Epidermal melanocyte (primary cell): ENCODE measurements at regions not wholly inside any gene's neighbourhood (a gene's known extent, or its start where the extent isn't known, plus 50 kb on each side); places are given as distances from the start of the nearest gene placed in this dataset.

Experiments used
- DNase-seq: peaks from one replicate; pipeline ENCODE4 v3.0.0; 2011; ENCODE audit warnings: low spot score; ENCODE audit not compliant: insufficient read length

DNA sequence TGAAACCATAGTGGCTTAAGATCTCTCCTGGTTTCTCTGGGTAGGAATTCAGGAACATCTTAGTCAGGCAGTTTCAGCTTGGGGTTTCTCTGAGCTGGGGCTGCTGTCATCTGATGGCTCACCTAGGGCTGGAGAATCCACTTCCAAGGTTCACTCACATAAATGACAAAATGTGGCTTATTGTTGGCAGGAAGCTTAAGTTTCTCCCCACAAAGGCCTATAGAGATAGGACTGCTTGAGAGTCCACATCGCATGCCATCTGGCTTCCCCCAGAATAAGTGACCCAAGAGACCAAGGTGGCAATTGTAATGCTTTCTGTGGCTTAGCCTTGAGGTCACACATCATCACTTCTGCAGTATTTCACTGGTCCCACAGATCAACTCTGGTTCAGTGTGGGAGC is 131.4 kb downstream of the EDN1 start:
- DNase-seq, result no peak

DNA sequence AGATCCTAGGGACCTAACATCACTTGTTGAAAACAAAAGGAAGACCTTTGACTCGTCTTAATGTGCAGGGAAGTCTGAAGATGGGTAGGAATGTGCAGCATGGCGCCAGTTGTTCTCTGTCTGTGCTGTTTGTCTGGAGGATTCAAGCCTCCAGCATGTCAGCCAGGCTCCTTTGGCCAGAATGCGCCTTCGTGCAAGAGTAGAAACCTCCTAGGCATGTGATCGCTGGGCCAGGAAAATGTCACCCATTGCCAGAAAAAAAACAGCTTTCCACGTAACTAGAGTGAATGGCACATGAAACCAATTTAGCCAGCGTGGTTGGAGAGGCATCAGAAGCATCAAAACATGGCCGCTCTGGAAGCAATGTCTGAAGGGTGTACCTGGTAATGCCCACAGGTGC is 132.7 kb downstream of the EDN1 start:
- DNase-seq, result no peak

DNA sequence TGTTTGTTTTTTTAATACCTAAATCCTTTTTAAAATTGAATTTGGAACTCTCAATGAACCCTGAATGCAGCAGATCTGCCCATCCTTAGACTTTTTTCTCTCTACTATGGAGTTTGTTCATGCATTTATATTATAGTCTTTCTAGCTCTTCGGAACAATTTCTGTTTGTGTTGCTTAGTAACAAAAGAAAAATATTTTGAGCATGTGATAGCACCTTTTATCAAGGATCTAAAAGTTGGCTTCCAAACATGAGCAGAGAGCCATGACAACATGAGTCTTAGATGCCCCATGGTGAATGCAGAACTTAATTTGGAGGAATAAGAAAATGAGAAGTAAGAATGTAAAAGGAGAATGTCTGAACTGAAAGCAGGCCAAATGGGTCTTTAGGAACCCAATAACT is 133.7 kb downstream of the EDN1 start:
- DNase-seq, result no peak

DNA sequence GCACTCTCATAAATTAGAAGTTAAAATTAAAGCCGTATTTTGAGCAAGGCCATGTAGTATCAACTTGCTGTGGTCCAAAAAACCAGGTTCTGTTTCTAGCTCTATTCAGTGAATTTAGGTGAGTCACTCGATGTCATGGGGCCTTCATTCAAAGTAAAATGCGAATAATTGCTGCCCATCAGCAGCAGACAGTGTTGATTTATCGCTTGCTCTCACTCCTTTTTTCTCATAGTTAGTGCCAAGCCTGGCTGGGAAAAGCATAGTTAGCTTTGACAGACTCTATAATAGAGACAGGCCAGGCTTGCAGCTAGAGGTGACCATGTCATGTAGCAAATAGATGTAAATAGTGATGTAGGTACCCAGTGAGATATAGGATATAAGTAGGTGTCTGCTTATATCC is 136.0 kb downstream of the EDN1 start:
- DNase-seq, result no peak

GRCh38 chr6:12431023-12431422 is 140.9 kb downstream of the EDN1 start:
- no peak for DNase-seq

DNA sequence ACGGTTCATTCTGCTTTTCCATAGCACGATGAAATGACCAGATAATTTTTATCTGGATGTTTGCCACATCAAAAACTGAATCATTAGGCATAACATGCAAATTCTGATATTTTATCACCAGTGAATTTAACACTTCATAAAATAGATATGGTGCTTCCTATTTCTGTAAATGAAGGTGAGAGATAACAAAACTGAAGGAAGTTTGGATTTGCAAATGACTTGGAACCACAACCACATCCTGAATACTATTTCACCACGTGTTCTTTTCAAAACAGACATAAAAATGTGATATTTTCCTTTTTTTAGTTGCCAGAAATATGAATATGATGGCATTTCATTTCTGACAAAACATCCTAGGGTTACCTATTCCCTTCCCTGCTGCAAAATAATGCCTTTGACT is 146.1 kb downstream of the EDN1 start:
- no peak for DNase-seq

DNA sequence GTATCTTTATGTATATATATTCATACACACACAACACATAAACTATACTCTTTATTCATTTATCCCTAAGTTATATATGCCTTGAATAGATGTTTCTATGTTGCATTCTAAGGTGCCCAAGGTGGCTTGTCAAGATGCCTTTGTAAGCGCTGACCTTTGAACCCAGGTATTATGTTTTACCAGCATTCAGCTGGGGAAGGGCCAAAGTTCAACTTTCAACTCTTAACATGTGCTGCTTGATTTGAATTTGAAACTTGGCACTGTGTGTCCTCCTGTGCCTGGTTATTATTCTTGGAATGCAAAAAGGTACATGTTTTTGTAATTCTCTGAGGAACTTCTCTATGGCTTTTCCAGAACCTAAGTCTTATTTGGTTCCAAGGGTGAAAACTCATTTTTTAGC is 146.5 kb downstream of the EDN1 start:
- no peak for DNase-seq

DNA sequence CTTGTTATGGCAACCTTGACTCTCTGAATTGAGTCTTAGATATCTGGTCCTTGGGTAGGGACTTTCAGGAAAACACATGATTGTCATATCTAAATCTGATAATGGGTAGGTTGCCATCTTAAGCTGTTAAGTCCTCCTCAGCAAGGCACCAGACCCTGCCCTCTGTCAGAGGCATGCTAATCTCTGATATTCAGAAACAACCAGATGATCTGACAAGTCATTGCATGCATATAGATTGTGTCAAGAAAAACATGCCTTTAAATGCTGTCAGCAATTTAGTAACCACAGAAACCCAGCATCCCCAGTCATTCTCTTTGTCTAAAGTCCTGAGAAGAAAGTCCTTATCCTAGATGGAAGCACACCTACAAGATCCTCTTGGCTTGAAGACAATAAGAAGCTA is 149.1 kb downstream of the EDN1 start:
- DNase-seq, result no peak

DNA sequence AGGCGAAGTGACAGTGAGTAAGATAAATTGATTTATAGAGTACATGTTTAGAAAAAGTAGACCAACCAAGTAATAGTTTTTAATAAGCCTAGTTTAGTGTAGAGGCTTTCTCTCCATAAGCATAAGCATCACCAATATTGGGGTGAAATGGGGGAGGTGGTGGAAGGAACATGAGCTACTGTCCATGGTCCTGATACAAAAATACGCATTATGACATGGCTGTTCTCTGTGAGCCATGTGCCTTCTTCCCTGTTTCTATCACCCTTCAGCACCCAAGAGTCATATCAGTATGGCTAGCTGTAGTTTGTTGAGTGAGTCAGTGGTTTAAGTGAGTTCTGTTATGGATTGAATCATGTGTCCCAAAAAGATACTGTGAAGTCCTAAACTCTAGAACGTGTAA is 150.8 kb downstream of the EDN1 start:
- DNase-seq, result no peak

DNA sequence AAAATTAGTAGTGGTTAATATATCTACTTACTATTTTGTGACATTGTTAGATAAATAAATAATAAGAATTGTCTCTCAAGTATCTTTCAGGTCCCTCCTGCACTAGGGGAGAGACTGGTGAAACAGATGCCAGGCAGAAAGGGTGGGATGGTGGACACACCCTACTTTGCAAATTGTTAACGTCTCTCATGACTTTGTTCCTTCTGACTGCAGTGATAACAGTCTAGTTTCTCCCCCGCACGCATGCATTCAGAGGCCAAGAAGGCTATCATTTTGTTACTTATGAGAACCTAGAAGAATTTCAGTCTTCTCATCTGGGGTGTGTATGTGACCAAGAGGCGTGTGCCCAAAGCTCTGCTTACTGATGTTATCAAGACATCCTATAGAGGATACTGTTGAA is 152.3 kb downstream of the EDN1 start:
- DNase-seq, result no peak

DNA sequence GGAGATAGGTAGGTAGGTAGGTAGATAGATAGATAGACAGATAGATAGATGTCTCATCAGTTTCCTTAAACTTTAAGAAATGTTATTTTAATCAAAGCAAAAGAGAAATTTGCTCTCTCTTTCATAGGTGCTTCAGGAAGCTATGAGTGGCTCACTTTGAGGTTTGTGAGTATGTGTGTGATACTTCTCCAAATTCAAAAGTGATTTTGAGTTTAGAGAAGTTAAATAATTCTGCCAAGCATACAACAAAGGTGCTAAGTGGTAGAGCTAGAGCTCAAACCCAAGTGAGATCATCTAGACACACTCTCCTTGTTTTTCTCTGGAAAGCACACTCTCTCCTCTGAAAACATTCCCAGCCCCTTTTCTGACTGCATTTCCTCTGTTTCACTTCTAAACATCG is 156.2 kb downstream of the EDN1 start:
- no peak for DNase-seq

- no peak for DNase-seq
Observed at GRCh38 chr6:12449447-12449846, 159.3 kb downstream of the EDN1 start.

- no peak for DNase-seq
Observed at GRCh38 chr6:12450467-12450866, 160.3 kb downstream of the EDN1 start.

DNA sequence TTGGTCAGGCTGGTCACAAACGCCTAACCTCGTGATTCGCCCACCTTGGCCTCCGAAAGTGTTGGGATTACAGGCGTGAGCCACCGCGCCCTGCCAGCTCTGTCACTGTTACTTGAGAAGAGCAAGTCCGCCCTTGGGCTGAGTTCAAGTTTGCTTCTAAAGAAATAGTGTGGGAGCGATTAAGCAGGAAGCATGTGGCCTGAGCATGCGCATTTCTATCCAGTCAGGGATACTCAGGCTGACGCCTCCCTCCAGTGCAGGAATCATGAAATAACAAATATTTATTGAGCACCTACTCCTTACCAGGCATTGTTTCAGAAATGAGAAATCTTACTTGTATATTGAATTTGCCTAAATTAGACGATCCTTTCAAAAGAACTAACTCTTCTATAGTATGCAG is 166.2 kb downstream of the EDN1 start:
- no peak for DNase-seq

- no peak for DNase-seq
Observed at GRCh38 chr6:12457094-12457493, 166.9 kb downstream of the EDN1 start.

DNA sequence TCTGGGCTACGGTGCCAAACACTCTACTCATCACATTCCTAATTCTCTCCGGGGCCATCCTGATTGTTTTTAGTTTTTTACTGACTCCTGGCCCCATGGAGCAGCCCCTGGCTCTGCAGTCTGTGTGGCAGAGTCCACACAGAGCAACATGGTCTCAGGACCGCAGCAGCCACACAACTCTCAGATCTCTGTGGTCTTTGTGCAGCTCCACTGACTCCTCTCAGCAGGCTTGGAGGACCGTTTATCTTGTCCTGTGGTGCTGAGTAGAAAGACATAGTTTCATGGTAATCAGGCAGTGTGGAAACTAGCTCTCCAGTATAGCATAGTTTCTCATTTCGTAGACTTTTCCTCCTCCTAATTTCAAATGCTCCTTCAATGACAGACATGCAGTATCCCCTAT is 168.4 kb downstream of the EDN1 start:
- DNase-seq, result no peak

DNA sequence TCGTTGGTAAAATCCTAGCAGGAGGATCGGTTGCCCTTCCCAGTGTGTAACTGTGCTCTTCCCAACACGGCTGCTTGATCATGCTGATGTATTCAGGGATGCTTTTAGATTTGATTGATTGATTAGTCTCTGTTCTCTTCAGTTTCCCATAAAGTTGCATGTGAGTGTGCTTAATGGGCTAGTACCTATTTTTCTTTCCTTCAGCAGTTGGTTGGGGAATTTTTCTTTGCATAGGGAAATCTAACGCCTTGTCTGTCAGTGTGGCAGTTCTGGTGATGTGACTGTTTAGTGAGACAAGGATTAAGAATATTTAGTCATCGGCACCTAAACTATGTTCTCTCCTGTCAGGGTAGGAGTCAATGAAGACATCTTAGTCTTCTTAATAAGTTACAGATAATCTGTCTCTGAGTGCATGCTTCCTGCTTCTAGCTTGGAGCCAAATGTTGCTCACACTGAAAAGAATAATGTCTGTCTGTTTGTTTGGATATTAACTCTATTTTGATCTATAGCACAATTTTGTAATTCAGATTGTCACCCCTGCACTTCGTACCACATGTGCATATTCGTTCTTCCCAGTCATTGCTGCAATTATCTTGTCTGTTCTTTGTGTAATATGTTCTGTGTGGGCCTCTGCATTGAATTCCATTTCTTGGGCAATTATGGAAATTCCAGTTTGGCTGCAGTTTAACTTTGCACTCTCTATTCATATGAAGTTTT is 169.9 kb downstream of the EDN1 start:
- DNase-seq, result no peak

DNA sequence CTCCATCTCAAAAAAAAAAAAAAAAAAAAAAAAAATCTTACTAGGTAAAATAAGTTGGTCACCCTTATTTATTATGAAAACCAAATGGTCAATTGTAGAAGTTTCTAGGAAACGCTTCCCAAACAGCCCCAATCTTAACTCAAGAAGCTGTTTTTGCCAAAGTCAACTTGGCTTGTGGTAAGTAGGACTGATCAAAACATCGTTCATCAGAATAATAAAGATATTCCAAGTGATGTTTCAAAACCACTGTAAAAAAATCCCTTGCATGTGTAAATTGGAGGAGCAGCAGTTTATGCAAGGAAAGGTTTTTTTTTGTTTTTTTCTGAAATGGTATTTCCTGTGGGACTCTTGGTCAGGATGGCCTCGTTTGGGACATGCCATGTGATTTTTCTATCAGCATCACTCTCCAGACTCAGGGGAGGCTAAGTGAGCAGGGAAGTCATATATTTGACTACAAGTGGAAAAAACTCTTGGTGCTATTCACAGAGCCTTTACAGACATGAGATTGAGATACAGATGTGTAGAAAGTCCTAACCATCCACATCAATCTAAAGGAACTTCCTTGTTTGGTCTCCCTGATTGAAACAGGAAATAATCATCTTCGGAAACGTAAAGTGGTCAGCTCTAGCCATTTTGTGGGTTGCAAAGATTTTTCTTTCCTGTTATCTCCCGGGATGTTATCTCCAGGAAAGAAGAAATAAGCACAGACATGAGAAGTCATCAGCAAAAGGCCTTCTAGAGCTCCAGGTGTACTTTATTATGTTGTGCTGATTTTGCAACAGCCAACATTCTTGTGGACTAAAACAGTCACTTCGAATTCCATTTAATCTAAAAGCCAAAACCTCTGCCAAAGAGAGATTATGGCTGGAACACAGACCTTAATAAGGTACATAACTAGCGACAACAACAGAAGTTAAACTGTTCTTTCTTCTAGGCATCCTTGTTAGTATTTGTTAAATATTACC is 177.8 kb downstream of the EDN1 start:
- no peak for DNase-seq

DNA sequence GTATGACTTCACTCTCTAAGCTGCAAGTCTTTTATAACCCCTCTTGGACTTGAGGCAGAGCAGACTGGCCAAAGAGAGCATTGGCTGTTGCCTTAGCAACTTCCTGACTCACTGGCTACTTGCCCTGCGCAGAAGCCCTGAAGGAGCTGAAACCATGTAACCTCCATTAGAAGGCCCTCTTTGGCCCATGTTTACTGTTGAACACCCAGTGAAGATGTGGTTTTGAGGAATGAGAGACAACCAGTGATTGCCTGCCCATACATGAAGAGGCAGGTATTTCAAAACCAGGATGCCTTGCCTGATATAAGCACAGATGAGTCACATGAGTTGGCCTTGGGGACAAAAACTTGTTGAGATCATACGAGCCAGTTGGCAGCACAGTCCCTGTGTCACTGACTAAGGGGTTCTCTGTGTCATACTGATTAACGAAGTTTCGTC is 182.5 kb downstream of the EDN1 start:
- DNase-seq, result no peak

DNA sequence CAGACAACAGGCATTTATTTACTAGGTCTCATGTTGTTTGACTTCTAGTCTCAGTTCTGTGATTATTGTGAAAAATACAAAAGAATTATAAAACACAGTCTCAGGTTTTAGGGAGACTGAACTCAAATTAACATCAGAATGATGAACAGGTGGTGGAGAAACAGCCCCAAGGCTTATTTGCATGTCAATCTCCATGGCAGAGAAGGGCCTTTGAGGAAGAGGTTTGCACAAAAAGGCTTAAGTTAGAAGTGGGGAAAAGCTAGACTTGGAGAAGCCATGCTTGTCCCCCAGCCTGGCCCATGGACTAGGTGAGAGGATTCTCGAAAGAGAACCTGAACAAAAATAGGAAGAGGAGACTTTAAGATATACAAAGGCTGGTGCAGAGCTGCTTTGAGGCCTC is 183.3 kb downstream of the EDN1 start:
- no peak for DNase-seq

GRCh38 chr6:12474167-12475140 is 184.3 kb downstream of the EDN1 start:
- no peak for DNase-seq

DNA sequence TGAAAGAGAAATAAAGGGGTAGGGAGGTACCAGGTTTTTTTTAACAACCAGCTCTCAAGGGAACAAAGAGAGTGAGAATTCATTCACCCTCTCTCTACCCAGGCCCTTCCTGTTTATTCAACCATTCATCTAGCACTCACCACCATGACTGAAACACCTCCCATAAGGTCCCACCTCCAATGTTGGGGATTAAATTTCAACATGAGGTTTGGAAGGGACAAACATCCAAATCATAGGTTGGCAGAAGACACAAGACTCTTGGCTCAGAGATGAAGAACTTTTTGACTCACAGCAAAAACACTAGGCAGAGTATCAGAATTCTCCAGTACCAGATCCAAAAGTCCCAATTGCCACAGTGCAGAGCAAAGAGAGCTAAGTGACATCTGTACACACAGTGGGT is 186.3 kb downstream of the EDN1 start:
- DNase-seq, result no peak
